IMR-90 (cell line): ENCODE measurements at regions not wholly inside any gene's neighbourhood (a gene's known extent, or its start where the extent isn't known, plus 50 kb on each side); places are given as distances from the start of the nearest gene placed in this dataset.

Experiments
- ATAC-seq: fragments of 200-7000 bp; cut with Tn5 transposase; 2 replicates; pipeline ENCODE4 v1.9.1; 2020; ENCODE audit warnings: low read depth, mild to moderate bottlenecking, moderate library complexity
- BruUV-seq: library from RNA; stranded (reverse); fragments of 400-500 nt; replicated peaks from 2 replicates; lab custom pipeline; 2021; lab: Mats Ljungman, UMichigan
- CTCF ChIA-PET: fragments of 300-600 bp; formaldehyde crosslinking; extraction: SDS; loops from one replicate; lab custom pipeline; 2021; ENCODE audit warnings: antibody characterized with exemption; lab: Yijun Ruan, JAX
- POLR2A ChIA-PET: fragments of 300-600 bp; sonication (Branson Sonifier 250); formaldehyde crosslinking; loops from one replicate; lab custom pipeline; 2022; ENCODE audit warnings: antibody characterized with exemption; ENCODE audit not compliant: unreplicated experiment; lab: Charles Lee
- DNase-seq: peaks from one replicate; pipeline ENCODE4 v3.0.0; 2013
- H2AFZ ChIP-seq: replicated peaks from 2 replicates; pipeline ENCODE3; 2013; ENCODE audit warnings: low read length, mild to moderate bottlenecking; ENCODE audit not compliant: poor library complexity
- H2AK5ac ChIP-seq: 2 replicates; pipeline ENCODE4 v1.6.1; 2013; ENCODE audit warnings: low read depth, low read length, inconsistent platforms
- H2AK9ac ChIP-seq: replicated peaks from 2 replicates; pipeline ENCODE3; 2013; ENCODE audit warnings: mild to moderate bottlenecking, low read depth, low read length, moderate library complexity; ENCODE audit not compliant: poor library complexity
- H2BK120ac ChIP-seq: 2 replicates; pipeline ENCODE4 v1.6.1; 2013; ENCODE audit warnings: low read depth, low read length, inconsistent platforms
- H2BK15ac ChIP-seq: 3 replicates; pipeline ENCODE4 v1.6.1; 2013; ENCODE audit warnings: low read depth, low read length, inconsistent platforms
- H2BK20ac ChIP-seq: 2 replicates; pipeline ENCODE4 v1.6.1; 2013; ENCODE audit warnings: low read depth, mild to moderate bottlenecking, inconsistent platforms, low read length, moderate library complexity
- H2BK5ac ChIP-seq: 2 replicates; pipeline ENCODE4 v1.6.1; 2013; ENCODE audit warnings: mild to moderate bottlenecking, low read depth, low read length, inconsistent platforms; ENCODE audit not compliant: poor library complexity, severe bottlenecking
- H3K14ac ChIP-seq: replicated peaks from 2 replicates; pipeline ENCODE4 v1.6.1; 2013; ENCODE audit warnings: low read depth, low read length, inconsistent platforms
- H3K18ac ChIP-seq: 2 replicates; pipeline ENCODE4 v1.6.1; 2013; ENCODE audit warnings: low read depth, low read length, control low read depth
- H3K23ac ChIP-seq: 2 replicates; pipeline ENCODE4 v1.6.1; 2013; ENCODE audit warnings: low read depth, low read length, inconsistent platforms
- H3K27ac ChIP-seq: 2 replicates; pipeline ENCODE4 v1.5.1; 2013; ENCODE audit warnings: mild to moderate bottlenecking, control low read depth, low read length; ENCODE audit not compliant: insufficient read depth
- H3K27me3 ChIP-seq: 2 replicates; pipeline ENCODE4 v1.6.1; 2013; ENCODE audit warnings: low read length; ENCODE audit not compliant: control insufficient read depth, insufficient read depth
- H3K36me3 ChIP-seq: 2 replicates; pipeline ENCODE4 v1.6.1; 2013; ENCODE audit warnings: low read length, mixed read lengths; ENCODE audit not compliant: control insufficient read depth, insufficient read depth
- H3K4ac ChIP-seq: 2 replicates; pipeline ENCODE4 v1.6.1; 2013; ENCODE audit warnings: low read depth, low read length, inconsistent platforms
- H3K4me1 ChIP-seq: 2 replicates; pipeline ENCODE4 v1.6.1; 2013; ENCODE audit warnings: low read length, mixed read lengths; ENCODE audit not compliant: control insufficient read depth, insufficient read depth
- H3K4me2 ChIP-seq: 2 replicates; pipeline ENCODE4 v1.6.1; 2013; ENCODE audit warnings: low read depth, mild to moderate bottlenecking, control low read depth, low read length, moderate library complexity
- H3K4me3 ChIP-seq: 2 replicates; pipeline ENCODE4 v1.5.1; 2013; ENCODE audit warnings: low read depth, mild to moderate bottlenecking, control low read depth, low read length, moderate library complexity; ENCODE audit not compliant: insufficient read depth
- H3K56ac ChIP-seq: 2 replicates; pipeline ENCODE4 v1.6.1; 2013; ENCODE audit warnings: low read length, inconsistent platforms; ENCODE audit not compliant: insufficient read depth; ENCODE audit errors: extremely low read depth
- H3K79me1 ChIP-seq, 2 experiments: 2 replicates each; pipeline ENCODE4 v1.6.1; 2013; ENCODE audit warnings: low read length in 2 of 2, inconsistent platforms in 1 of 2, low read depth in 1 of 2
- H3K9ac ChIP-seq: 2 replicates; pipeline ENCODE4 v1.6.1; 2013; ENCODE audit warnings: low read depth, low read length, control low read depth
- H3K9me1 ChIP-seq: 2 replicates; pipeline ENCODE4 v1.6.1; 2013; ENCODE audit warnings: low read length, inconsistent platforms; ENCODE audit not compliant: insufficient read depth
- H3K9me3 ChIP-seq: 2 replicates; pipeline ENCODE4 v1.6.1; 2013; ENCODE audit warnings: low read length; ENCODE audit not compliant: control insufficient read depth, insufficient read depth
- H4K20me1 ChIP-seq: 2 replicates; pipeline ENCODE4 v1.6.1; 2013; ENCODE audit warnings: low read length, inconsistent platforms; ENCODE audit not compliant: insufficient read depth
- H4K5ac ChIP-seq: 2 replicates; pipeline ENCODE4 v1.6.1; 2013; ENCODE audit warnings: mild to moderate bottlenecking, low read depth, low read length, control low read depth
- H4K8ac ChIP-seq, 2 experiments: 2 replicates each; pipeline ENCODE4 v1.6.1; 2013; ENCODE audit warnings: low read depth in 2 of 2, low read length in 2 of 2, control low read depth in 1 of 2, inconsistent platforms in 1 of 2
- H4K91ac ChIP-seq: 2 replicates; pipeline ENCODE4 v1.6.1; 2013; ENCODE audit warnings: low read depth, low read length, inconsistent platforms; ENCODE audit not compliant: insufficient read depth
- BHLHE40 ChIP-seq: fragments of 150-350 bp; IDR thresholded peaks from 2 replicates; pipeline ENCODE4 v1.6.1; 2016; ENCODE audit warnings: mild to moderate bottlenecking, low read depth, low read length
- CEBPB ChIP-seq: IDR thresholded peaks from 2 replicates; pipeline ENCODE4 v1.6.1; 2012; ENCODE audit warnings: low read depth, low read length, improper control_type of control experiment
- FOS ChIP-seq: fragments of 150-350 bp; IDR thresholded peaks from 2 replicates; pipeline ENCODE4 v1.6.1; 2016; ENCODE audit warnings: low read depth, low read length
- MAFK ChIP-seq: IDR thresholded peaks from 2 replicates; pipeline ENCODE4 v1.6.1; 2012; ENCODE audit warnings: low read depth, low read length, improper control_type of control experiment
- MAZ ChIP-seq: IDR thresholded peaks from 2 replicates; pipeline ENCODE4 v1.6.1; 2012; ENCODE audit warnings: low read depth, mild to moderate bottlenecking, low read length, improper control_type of control experiment, moderate library complexity, borderline replicate concordance
- MXI1 ChIP-seq: IDR thresholded peaks from 2 replicates; pipeline ENCODE4 v1.6.1; 2012; ENCODE audit warnings: low read depth, mild to moderate bottlenecking, low read length, moderate library complexity, borderline replicate concordance
- RAD21 ChIP-seq: IDR thresholded peaks from 2 replicates; pipeline ENCODE4 v1.6.1; 2012; ENCODE audit warnings: low read length, improper control_type of control experiment
- RCOR1 ChIP-seq: IDR thresholded peaks from 2 replicates; pipeline ENCODE4 v1.6.1; 2012; ENCODE audit warnings: mild to moderate bottlenecking, low read length, improper control_type of control experiment; ENCODE audit not compliant: insufficient replicate concordance
- SMC3 ChIP-seq: fragments of 150-350 bp; IDR thresholded peaks from 2 replicates; pipeline ENCODE4 v1.6.1; 2016; ENCODE audit warnings: low read depth, mild to moderate bottlenecking, antibody characterized with exemption, low read length, moderate library complexity
- USF2 ChIP-seq: fragments of 150-350 bp; IDR thresholded peaks from 2 replicates; pipeline ENCODE4 v1.6.1; 2017; ENCODE audit warnings: mild to moderate bottlenecking, antibody characterized with exemption, low read length, low read depth
- WGBS, 2 experiments: methylation state at CpG; one replicate each; pipeline versions ENCODE4 v1.1.5 to v1.1.7; 2013; ENCODE audit warnings: missing lambda C conversion rate in 2 of 2; ENCODE audit not compliant: insufficient read length in 1 of 2; ENCODE audit errors: extremely low coverage in 2 of 2; 5-methylcytosine and 5-hydroxymethylcytosine counted together
- dilution Hi-C: fragments of 300-500 bp; cut with HindIII; formaldehyde crosslinking; loops from one replicate; pipeline ENCODE4 v1.14.3; 2018; ENCODE audit warnings: low sequenced_read_pairs; ENCODE audit not compliant: unreplicated experiment
- in situ Hi-C: fragments of 300-500 bp; cut with MboI; formaldehyde crosslinking; loops from 3 replicates; pipeline ENCODE4 v1.14.3; 2019; ENCODE audit warnings: low sequenced_read_pairs, inconsistent platforms, mixed read lengths
- intact Hi-C: fragments of 100-400 bp; cut with micrococcal nuclease; formaldehyde crosslinking; loops from 2 replicates; pipeline ENCODE4 v1.10.0; 2022
- TF ChIP-seq, protein P1 (sequence below): fragments of 150-350 bp; IDR thresholded peaks from 2 replicates; pipeline ENCODE4 v1.6.1; 2016; ENCODE audit warnings: low read depth, mild to moderate bottlenecking, low read length, moderate library complexity, borderline replicate concordance

GRCh38 chr15:79180318-79180717, 89.7 kb upstream of the RASGRF1 start:
- ChIA-PET CTCF (no interaction called here), POLR2A (interaction anchor here (0.6 kb wide), 1 partner anchor 308 kb away, joined by 7 read pairs; the partner anchor contains the start of gene MORF4L1)
- Histone ChIP-seq H3K4me2 (no peak overlapping the region), H2AFZ (no peak overlapping the region), H3K9me1 (no peaks in the 10 kb centered on the region), H4K8ac (no peak overlapping the region), H3K27me3 (no peaks in the 10 kb centered on the region; the same call in 1 of the 2 replicates), H3K56ac (no peak overlapping the region), H3K27ac (no peak overlapping the region), H3K36me3 (no peaks in the 10 kb centered on the region), H3K4ac (no peak overlapping the region), H2BK15ac (no peak overlapping the region), H3K14ac (no peak overlapping the region), H2AK5ac (no peak overlapping the region), H3K4me3 (no peak overlapping the region), H4K91ac (no peak overlapping the region), H3K9me3 (no peaks in the 10 kb centered on the region), H2BK5ac (no peak overlapping the region), H4K20me1 (no peaks in the 10 kb centered on the region), H3K23ac (no peak overlapping the region), H3K4me1 (no peaks in the 10 kb centered on the region), H3K79me1 (no peaks in the 10 kb centered on the region), H3K9ac (no peak overlapping the region), H2AK9ac (no peak overlapping the region), H2BK20ac (no peak overlapping the region), H2BK120ac (no peak overlapping the region), H4K5ac (no peak overlapping the region), H3K18ac (no peak overlapping the region)
- in situ Hi-C loops = loop anchor here (5.0 kb wide), 2 partner anchors 153 to 268 kb away; no protein-coding TSS in a partner anchor
- intact Hi-C loops = no loop called here
- WGBS, 2 experiments = no CpG with 5 or more reads among the region's 5 CpGs
- DNase-seq (no peak), ATAC-seq (no peak)
- BruUV-seq = no TSS peak
- TF ChIP-seq MAFK = no peak
- no peak for TF ChIP-seq CEBPB
- no peak for TF ChIP-seq BHLHE40
- no peak for TF ChIP-seq USF2
- TF ChIP-seq MXI1 = no peak
- TF ChIP-seq SMC3 = no peak
- TF ChIP-seq MAZ = no peak
- TF ChIP-seq RAD21 = no peak
- TF ChIP-seq, protein P1, sequence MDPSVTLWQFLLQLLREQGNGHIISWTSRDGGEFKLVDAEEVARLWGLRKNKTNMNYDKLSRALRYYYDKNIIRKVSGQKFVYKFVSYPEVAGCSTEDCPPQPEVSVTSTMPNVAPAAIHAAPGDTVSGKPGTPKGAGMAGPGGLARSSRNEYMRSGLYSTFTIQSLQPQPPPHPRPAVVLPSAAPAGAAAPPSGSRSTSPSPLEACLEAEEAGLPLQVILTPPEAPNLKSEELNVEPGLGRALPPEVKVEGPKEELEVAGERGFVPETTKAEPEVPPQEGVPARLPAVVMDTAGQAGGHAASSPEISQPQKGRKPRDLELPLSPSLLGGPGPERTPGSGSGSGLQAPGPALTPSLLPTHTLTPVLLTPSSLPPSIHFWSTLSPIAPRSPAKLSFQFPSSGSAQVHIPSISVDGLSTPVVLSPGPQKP = no peak
- no peak for TF ChIP-seq RCOR1
- no peak for TF ChIP-seq FOS
- dilution Hi-C loops = no loop called here
